OCI-LY1 (cell line): ENCODE measurements at regions not wholly inside any gene's neighbourhood (a gene's known extent, or its start where the extent isn't known, plus 50 kb on each side); places are given as distances from the start of the nearest gene placed in this dataset.

Source experiments
- CTCF ChIP-seq: fragments of 200-600 bp; sonication (generic), shearing (Covaris generic); IDR thresholded peaks from 2 replicates; pipeline ENCODE4 v1.5.1; 2017; ENCODE audit warnings: mild to moderate bottlenecking, antibody characterized with exemption, low read length, moderate library complexity, mixed read lengths
- EZH2 ChIP-seq: fragments of 200-600 bp; sonication (generic), shearing (Covaris generic); IDR thresholded peaks from 2 replicates; pipeline ENCODE4 v1.8.0; 2017; ENCODE audit warnings: borderline replicate concordance, mixed run types, mild to moderate bottlenecking, antibody characterized with exemption, low read length, moderate library complexity, mixed read lengths

GRCh38 chr7:47094462-47094861, 487.4 kb downstream of the TNS3 start:
- TF ChIP-seq CTCF (no peak), EZH2 (no peak)
